ENCODE measurements at regions not wholly inside any gene's neighbourhood (a gene's known extent, or its start where the extent isn't known, plus 50 kb on each side); places are given as distances from the start of the nearest gene placed in this dataset.
"Not testable (repeated sequence)": the region's sequence is repeated elsewhere in the genome, so short reads cannot be mapped to it uniquely, and the experiment has no call there.

- Histone ChIP-seq H4K20me1 (ENCODE audit: insufficient read depth) (no peaks in the 10 kb centered on the region), H3K27me3 (ENCODE audit: insufficient read depth, low read depth) (no peaks in the 10 kb centered on the region), H3K9ac (no peak overlapping the region), H2AFZ (ENCODE audit: low read depth) (no peak overlapping the region), H3K27ac (no peak overlapping the region), H3K4me3 (IDR thresholded peaks at IDR 0.05; ENCODE audit: insufficient read depth, low read depth, low read length) (no peak overlapping the region), H3K4me2 (no peak overlapping the region), H3K4me1 (ENCODE audit: low read depth, poor library complexity, severe bottlenecking) (no peaks in the 10 kb centered on the region), H3K79me2 (ENCODE audit: insufficient read depth, low read depth) (no peaks in the 10 kb centered on the region), H3K36me3 (ENCODE audit: insufficient read depth) (no peaks in the 10 kb centered on the region)
- TF ChIP-seq, protein P1, sequence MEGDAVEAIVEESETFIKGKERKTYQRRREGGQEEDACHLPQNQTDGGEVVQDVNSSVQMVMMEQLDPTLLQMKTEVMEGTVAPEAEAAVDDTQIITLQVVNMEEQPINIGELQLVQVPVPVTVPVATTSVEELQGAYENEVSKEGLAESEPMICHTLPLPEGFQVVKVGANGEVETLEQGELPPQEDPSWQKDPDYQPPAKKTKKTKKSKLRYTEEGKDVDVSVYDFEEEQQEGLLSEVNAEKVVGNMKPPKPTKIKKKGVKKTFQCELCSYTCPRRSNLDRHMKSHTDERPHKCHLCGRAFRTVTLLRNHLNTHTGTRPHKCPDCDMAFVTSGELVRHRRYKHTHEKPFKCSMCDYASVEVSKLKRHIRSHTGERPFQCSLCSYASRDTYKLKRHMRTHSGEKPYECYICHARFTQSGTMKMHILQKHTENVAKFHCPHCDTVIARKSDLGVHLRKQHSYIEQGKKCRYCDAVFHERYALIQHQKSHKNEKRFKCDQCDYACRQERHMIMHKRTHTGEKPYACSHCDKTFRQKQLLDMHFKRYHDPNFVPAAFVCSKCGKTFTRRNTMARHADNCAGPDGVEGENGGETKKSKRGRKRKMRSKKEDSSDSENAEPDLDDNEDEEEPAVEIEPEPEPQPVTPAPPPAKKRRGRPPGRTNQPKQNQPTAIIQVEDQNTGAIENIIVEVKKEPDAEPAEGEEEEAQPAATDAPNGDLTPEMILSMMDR (conservative IDR thresholded peaks at IDR 0.05; ENCODE audit: low read depth, low read length), result no peak
These were observed 111.2 kb upstream of the SETBP1 start for GRCh38 chr18:44569391-44570055.

DNA sequence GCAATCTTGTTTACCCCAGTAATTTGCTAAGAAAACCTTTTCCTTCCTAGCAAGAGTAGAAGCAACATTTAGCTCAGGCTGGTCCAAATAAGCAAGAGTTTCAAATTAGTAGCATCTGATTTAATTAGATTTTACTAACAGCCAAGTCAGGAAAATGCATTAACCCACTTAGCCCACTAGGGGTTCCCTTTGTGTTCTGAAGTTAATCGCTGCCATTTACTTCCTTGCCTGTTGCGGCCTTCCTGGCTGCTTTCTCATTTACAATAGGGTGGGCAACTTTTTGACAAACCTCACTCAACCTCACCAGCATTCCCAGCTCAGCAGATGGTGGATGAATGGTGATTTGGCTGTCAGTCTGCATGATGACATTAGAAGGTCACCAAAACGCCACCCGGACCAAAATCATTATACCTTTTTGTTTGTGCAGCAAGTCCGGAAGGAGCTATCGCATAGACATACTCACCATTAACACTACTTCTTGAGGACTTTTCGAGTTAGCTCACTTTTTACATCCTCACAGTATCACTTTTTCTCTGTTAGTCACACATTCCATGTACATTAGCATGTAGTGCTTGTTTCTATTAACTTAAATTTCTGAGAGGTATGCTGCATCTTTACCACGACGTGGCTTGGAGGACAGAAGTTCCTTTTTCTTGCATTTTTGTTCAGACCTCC lies 101.5 kb upstream of the SETBP1 start:
- no peak overlapping the region for H3K4me2 ChIP-seq
- H3K36me3 ChIP-seq (ENCODE audit: insufficient read depth), result no peaks in the 10 kb centered on the region
- no peaks in the 10 kb centered on the region for H3K79me2 ChIP-seq (ENCODE audit: insufficient read depth, low read depth)
- H3K27me3 ChIP-seq (ENCODE audit: insufficient read depth, low read depth), result no peaks in the 10 kb centered on the region
- TF ChIP-seq, protein P1 (conservative IDR thresholded peaks at IDR 0.05; ENCODE audit: low read depth, low read length), result peak; percentile 87
- H3K4me1 ChIP-seq (ENCODE audit: low read depth, poor library complexity, severe bottlenecking), result no peaks in the 10 kb centered on the region
- H3K4me3 ChIP-seq (IDR thresholded peaks at IDR 0.05; ENCODE audit: insufficient read depth, low read depth, low read length), result no peak overlapping the region
- no peak overlapping the region for H3K27ac ChIP-seq
- H3K9ac ChIP-seq, result no peak overlapping the region
- no peak overlapping the region for H2AFZ ChIP-seq (ENCODE audit: low read depth)
- no peaks in the 10 kb centered on the region for H4K20me1 ChIP-seq (ENCODE audit: insufficient read depth)

- Histone ChIP-seq H3K79me2 (ENCODE audit: insufficient read depth, low read depth) (no peaks in the 10 kb centered on the region), H3K4me2 (no peak overlapping the region), H3K9ac (no peak overlapping the region), H3K4me1 (ENCODE audit: low read depth, poor library complexity, severe bottlenecking) (no peaks in the 10 kb centered on the region), H3K27ac (no peak overlapping the region), H2AFZ (ENCODE audit: low read depth) (no peak overlapping the region), H3K27me3 (ENCODE audit: insufficient read depth, low read depth) (no peaks in the 10 kb centered on the region), H3K4me3 (IDR thresholded peaks at IDR 0.05; ENCODE audit: insufficient read depth, low read depth, low read length) (no peak overlapping the region), H4K20me1 (ENCODE audit: insufficient read depth) (no peaks in the 10 kb centered on the region), H3K36me3 (ENCODE audit: insufficient read depth) (no peaks in the 10 kb centered on the region)
- TF ChIP-seq, protein P1 (conservative IDR thresholded peaks at IDR 0.05; ENCODE audit: low read depth, low read length), result no peak
These were observed 100.9 kb upstream of the SETBP1 start for GRCh38 chr18:44579745-44580144.

DNA sequence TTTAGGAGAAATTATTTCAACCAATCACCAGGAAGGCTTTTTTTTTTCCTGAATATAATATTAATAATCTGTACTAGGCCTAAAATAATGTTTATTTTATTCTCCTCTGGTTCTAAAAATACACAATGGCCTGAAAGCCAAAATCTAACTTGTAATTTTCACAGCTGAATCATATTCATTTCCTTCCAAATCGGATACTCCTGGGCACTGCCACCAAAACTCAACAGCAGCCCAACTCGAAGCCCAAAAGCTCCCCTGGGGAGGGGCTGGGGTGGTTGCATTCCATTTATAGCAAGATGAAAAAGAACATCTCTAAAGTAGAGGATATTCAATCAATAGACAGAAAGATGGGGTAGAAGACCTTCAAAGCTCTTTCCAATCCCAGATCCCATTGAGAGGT lies 100.5 kb upstream of the SETBP1 start:
- H3K36me3 ChIP-seq (ENCODE audit: insufficient read depth), result no peaks in the 10 kb centered on the region
- H3K9ac ChIP-seq, result no peak overlapping the region
- H3K27me3 ChIP-seq (ENCODE audit: insufficient read depth, low read depth), result no peaks in the 10 kb centered on the region
- H3K4me3 ChIP-seq (IDR thresholded peaks at IDR 0.05; ENCODE audit: insufficient read depth, low read depth, low read length), result no peak overlapping the region
- H3K79me2 ChIP-seq (ENCODE audit: insufficient read depth, low read depth), result no peaks in the 10 kb centered on the region
- no peak overlapping the region for H3K27ac ChIP-seq
- TF ChIP-seq, protein P1 (conservative IDR thresholded peaks at IDR 0.05; ENCODE audit: low read depth, low read length), result no peak
- H2AFZ ChIP-seq (ENCODE audit: low read depth), result no peak overlapping the region
- H3K4me2 ChIP-seq, result no peak overlapping the region
- H4K20me1 ChIP-seq (ENCODE audit: insufficient read depth), result no peaks in the 10 kb centered on the region
- H3K4me1 ChIP-seq (ENCODE audit: low read depth, poor library complexity, severe bottlenecking), result no peaks in the 10 kb centered on the region

DNA sequence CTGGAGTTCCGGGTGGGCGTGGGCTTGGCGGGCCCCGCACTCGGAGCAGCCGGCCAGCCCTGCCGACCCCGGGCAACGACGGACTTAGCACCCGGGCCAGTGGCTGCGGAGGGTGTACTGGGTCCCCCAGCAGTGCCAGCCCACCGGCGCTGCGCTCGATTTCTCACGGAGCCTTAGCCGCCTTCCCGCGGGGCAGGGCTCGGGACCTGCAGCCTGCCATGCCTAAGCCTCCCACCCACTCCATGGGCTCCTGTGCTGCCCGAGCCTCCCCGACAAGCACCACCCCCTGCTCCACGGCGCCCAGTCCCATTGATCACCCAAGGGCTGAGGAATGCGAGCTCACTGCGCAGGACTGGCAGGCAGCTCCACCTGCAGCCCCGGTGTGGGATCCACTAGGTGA lies 99.9 kb upstream of the SETBP1 start:
- H4K20me1 ChIP-seq (ENCODE audit: insufficient read depth); H2AFZ ChIP-seq (ENCODE audit: low read depth); H3K36me3 ChIP-seq (ENCODE audit: insufficient read depth); H3K4me2 ChIP-seq; H3K4me1 ChIP-seq (ENCODE audit: low read depth, poor library complexity, severe bottlenecking); H3K27ac ChIP-seq; H3K79me2 ChIP-seq (ENCODE audit: insufficient read depth, low read depth); H3K27me3 ChIP-seq (ENCODE audit: insufficient read depth, low read depth); H3K4me3 ChIP-seq (IDR thresholded peaks at IDR 0.05; ENCODE audit: insufficient read depth, low read depth, low read length); H3K9ac ChIP-seq: not testable (repeated sequence)

Data from KMS-11 (cell line).